ENCODE measurements at regions not wholly inside any gene's neighbourhood (a gene's known extent, or its start where the extent isn't known, plus 50 kb on each side); places are given as distances from the start of the nearest gene placed in this dataset.
"Not testable (repeated sequence)": the region's sequence is repeated elsewhere in the genome, so short reads cannot be mapped to it uniquely, and the experiment has no call there.

GRCh38 chr1:242743983-242744780 lies 219.7 kb upstream of the PLD5 start:
- no peak for DNase-seq (ENCODE audit: low read depth in 4 of 4, low spot score in 2 of 4)

GRCh38 chr1:242738702-242739645 lies 214.5 kb upstream of the PLD5 start:
- no peak for DNase-seq (ENCODE audit: low read depth in 4 of 4, low spot score in 2 of 4)

- DNase-seq (ENCODE audit: low read depth in 4 of 4, low spot score in 2 of 4): no peak
Measured at GRCh38 chr1:242736611-242737010, 212.1 kb upstream of the PLD5 start.

- DNase-seq (ENCODE audit: low read depth in 4 of 4, low spot score in 2 of 4): no peak
Measured at GRCh38 chr1:242735323-242735722, 210.8 kb upstream of the PLD5 start.

- no peak for DNase-seq (ENCODE audit: low read depth in 4 of 4, low spot score in 2 of 4)
Measured at GRCh38 chr1:242731446-242731845, 206.9 kb upstream of the PLD5 start.

GRCh38 chr1:242728696-242729095 lies 204.2 kb upstream of the PLD5 start:
- no peak for DNase-seq (ENCODE audit: low read depth in 4 of 4, low spot score in 2 of 4)

- no peak for DNase-seq (ENCODE audit: low read depth in 4 of 4, low spot score in 2 of 4)
Measured at GRCh38 chr1:242723044-242723716, 198.7 kb upstream of the PLD5 start.

- no peak for DNase-seq (ENCODE audit: low read depth in 4 of 4, low spot score in 2 of 4)
Measured at GRCh38 chr1:242718967-242719366, 194.5 kb upstream of the PLD5 start.

- no peak for DNase-seq (ENCODE audit: low read depth in 4 of 4, low spot score in 2 of 4)
Measured at GRCh38 chr1:242712248-242712647, 187.8 kb upstream of the PLD5 start.

GRCh38 chr1:242710847-242711246 lies 186.3 kb upstream of the PLD5 start:
- DNase-seq (ENCODE audit: low read depth in 4 of 4, low spot score in 2 of 4): no peak

- no peak for DNase-seq (ENCODE audit: low read depth in 4 of 4, low spot score in 2 of 4)
Measured at GRCh38 chr1:242710286-242710685, 185.8 kb upstream of the PLD5 start.

GRCh38 chr1:242703467-242703866 lies 179.0 kb upstream of the PLD5 start:
- DNase-seq (ENCODE audit: low read depth in 4 of 4, low spot score in 2 of 4): no peak

- DNase-seq (ENCODE audit: low read depth in 4 of 4, low spot score in 2 of 4): no peak
Measured at GRCh38 chr1:242692988-242693387, 168.5 kb upstream of the PLD5 start.

GRCh38 chr1:242691610-242691945 lies 167.1 kb upstream of the PLD5 start:
- DNase-seq (ENCODE audit: low read depth in 4 of 4, low spot score in 2 of 4): no peak

GRCh38 chr1:242690849-242691609 lies 166.5 kb upstream of the PLD5 start:
- DNase-seq (ENCODE audit: low read depth in 4 of 4, low spot score in 2 of 4): no peak

- no peak for DNase-seq (ENCODE audit: low read depth in 4 of 4, low spot score in 2 of 4)
Measured at GRCh38 chr1:242689378-242689777, 164.9 kb upstream of the PLD5 start.

- no peak for DNase-seq (ENCODE audit: low read depth in 4 of 4, low spot score in 2 of 4)
Measured at GRCh38 chr1:242674951-242675645, 150.6 kb upstream of the PLD5 start.

GRCh38 chr1:242673652-242674051 lies 149.2 kb upstream of the PLD5 start:
- no peak for DNase-seq (ENCODE audit: low read depth in 4 of 4, low spot score in 2 of 4)

GRCh38 chr1:242673165-242673564 lies 148.7 kb upstream of the PLD5 start:
- DNase-seq (ENCODE audit: low read depth in 4 of 4, low spot score in 2 of 4): not testable (repeated sequence)

- no peak for DNase-seq (ENCODE audit: low read depth in 4 of 4, low spot score in 2 of 4)
Measured at GRCh38 chr1:242670019-242670418, 145.5 kb upstream of the PLD5 start.
